NCI-H510A (cell line): ENCODE measurements at regions not wholly inside any gene's neighbourhood (a gene's known extent, or its start where the extent isn't known, plus 50 kb on each side); places are given as distances from the start of the nearest gene placed in this dataset.
"Not testable (repeated sequence)": the region's sequence is repeated elsewhere in the genome, so short reads cannot be mapped to it uniquely, and the experiment has no call there.

Experiments used
- DNase-seq: peaks from one replicate; lab custom pipeline; 2025; lab: John Stamatoyannopoulos, UW

GRCh38 chr11:69905611-69906452, 86.6 kb upstream of the FGF3 start:
- DNase-seq, result no peak

GRCh38 chr11:69906453-69906907, 87.3 kb upstream of the FGF3 start:
- no peak for DNase-seq

GRCh38 chr11:69907611-69908010, 88.4 kb upstream of the FGF3 start:
- no peak for DNase-seq

- no peak for DNase-seq
These were observed 89.5 kb upstream of the FGF3 start for GRCh38 chr11:69908511-69909220.

GRCh38 chr11:69909561-69910518, 90.6 kb upstream of the FGF3 start:
- no peak for DNase-seq

- DNase-seq, result no peak
These were observed 91.5 kb upstream of the FGF3 start for GRCh38 chr11:69910519-69911309.

- no peak for DNase-seq
These were observed 92.3 kb upstream of the FGF3 start for GRCh38 chr11:69911310-69912160.

GRCh38 chr11:69912161-69912910, 93.1 kb upstream of the FGF3 start:
- no peak for DNase-seq

GRCh38 chr11:69912911-69913451, 93.8 kb upstream of the FGF3 start:
- DNase-seq, result no peak

- DNase-seq, result no peak
These were observed 94.5 kb upstream of the FGF3 start for GRCh38 chr11:69913591-69914285.

GRCh38 chr11:69914286-69915150, 95.3 kb upstream of the FGF3 start:
- DNase-seq, result no peak

- no peak for DNase-seq
These were observed 95.9 kb upstream of the FGF3 start for GRCh38 chr11:69915151-69915500.

- no peak for DNase-seq
These were observed 96.5 kb upstream of the FGF3 start for GRCh38 chr11:69915501-69916250.

- DNase-seq, result not testable (repeated sequence)
These were observed 97.0 kb upstream of the FGF3 start for GRCh38 chr11:69916251-69916649.

GRCh38 chr11:69916806-69917387, 97.7 kb upstream of the FGF3 start:
- no peak for DNase-seq

GRCh38 chr11:69917529-69917928, 98.3 kb upstream of the FGF3 start:
- no peak for DNase-seq
